SJSA1 (cell line): ENCODE measurements at regions not wholly inside any gene's neighbourhood (a gene's known extent, or its start where the extent isn't known, plus 50 kb on each side); places are given as distances from the start of the nearest gene placed in this dataset.

Experiments
- DNase-seq, 2 experiments: peaks; one replicate each; pipeline ENCODE4 v3.0.0-alpha.2; 2015 to 2020; ENCODE audit warnings: low spot score in 2 of 2, low read depth in 1 of 2
- H3K27ac ChIP-seq: fragments of 250-450 bp; sonication (Bioruptor Pico); 2 replicates; pipeline ENCODE4 v1.5.1; 2020; ENCODE audit warnings: mild to moderate bottlenecking, moderate library complexity
- H3K27me3 ChIP-seq: fragments of 250-450 bp; sonication (Bioruptor Pico); replicated peaks from 2 replicates; pipeline ENCODE4 v1.5.1; 2020; ENCODE audit warnings: mild to moderate bottlenecking, moderate library complexity
- H3K36me3 ChIP-seq: fragments of 250-450 bp; sonication (Bioruptor Pico); 2 replicates; pipeline ENCODE4 v1.5.1; 2020; ENCODE audit warnings: mild to moderate bottlenecking
- H3K4me1 ChIP-seq: fragments of 250-450 bp; sonication (Bioruptor Pico); replicated peaks from 2 replicates; pipeline ENCODE4 v1.6.1; 2021; ENCODE audit warnings: mild to moderate bottlenecking
- H3K4me3 ChIP-seq: fragments of 250-450 bp; sonication (Bioruptor Pico); 2 replicates; pipeline ENCODE4 v1.5.1; 2020; ENCODE audit warnings: mild to moderate bottlenecking
- H3K9me3 ChIP-seq: fragments of 250-450 bp; sonication (Bioruptor Pico); replicated peaks from 2 replicates; pipeline ENCODE4 v1.5.1; 2020; ENCODE audit warnings: mild to moderate bottlenecking

- Histone ChIP-seq H3K36me3 (no peaks in the 10 kb centered on the region), H3K4me3 (no peak overlapping the region), H3K9me3 (no peaks in the 10 kb centered on the region), H3K4me1 (no peaks in the 10 kb centered on the region), H3K27me3 (no peaks in the 10 kb centered on the region), H3K27ac (no peak overlapping the region)
- DNase-seq: no peak
These were observed 179.7 kb upstream of the PLXNC1 start for GRCh38 chr12:93968536-93969285.

- Histone ChIP-seq H3K27ac (no peak overlapping the region), H3K4me3 (no peak overlapping the region), H3K9me3 (no peaks in the 10 kb centered on the region), H3K4me1 (no peaks in the 10 kb centered on the region), H3K27me3 (no peaks in the 10 kb centered on the region), H3K36me3 (no peaks in the 10 kb centered on the region)
- no peak for DNase-seq
These were observed 177.3 kb upstream of the PLXNC1 start for GRCh38 chr12:93970900-93971688.

- H3K27me3 ChIP-seq: no peaks in the 10 kb centered on the region
- no peak for DNase-seq
- H3K36me3 ChIP-seq: no peaks in the 10 kb centered on the region
- H3K9me3 ChIP-seq: no peaks in the 10 kb centered on the region
- no peak overlapping the region for H3K27ac ChIP-seq
- H3K4me3 ChIP-seq: no peak overlapping the region
- H3K4me1 ChIP-seq: no peaks in the 10 kb centered on the region
These were observed 175.8 kb upstream of the PLXNC1 start for GRCh38 chr12:93972411-93973208.

- no peak for DNase-seq
- H3K4me3 ChIP-seq: no peak overlapping the region
- H3K27me3 ChIP-seq: no peaks in the 10 kb centered on the region
- no peaks in the 10 kb centered on the region for H3K4me1 ChIP-seq
- no peak overlapping the region for H3K27ac ChIP-seq
- H3K36me3 ChIP-seq: no peaks in the 10 kb centered on the region
- no peaks in the 10 kb centered on the region for H3K9me3 ChIP-seq
These were observed 174.1 kb upstream of the PLXNC1 start for GRCh38 chr12:93974252-93974651.

GRCh38 chr12:93976024-93976423, 172.4 kb upstream of the PLXNC1 start:
- Histone ChIP-seq H3K36me3 (no peaks in the 10 kb centered on the region), H3K9me3 (no peaks in the 10 kb centered on the region), H3K4me3 (no peak overlapping the region), H3K27ac (no peak overlapping the region), H3K4me1 (no peaks in the 10 kb centered on the region), H3K27me3 (no peaks in the 10 kb centered on the region)
- no peak for DNase-seq

GRCh38 chr12:93977081-93977480, 171.3 kb upstream of the PLXNC1 start:
- Histone ChIP-seq H3K36me3 (no peaks in the 10 kb centered on the region), H3K27ac (no peak overlapping the region), H3K4me1 (no peaks in the 10 kb centered on the region), H3K27me3 (no peaks in the 10 kb centered on the region), H3K9me3 (no peaks in the 10 kb centered on the region), H3K4me3 (no peak overlapping the region)
- DNase-seq: no peak

- Histone ChIP-seq H3K9me3 (no peaks in the 10 kb centered on the region), H3K27ac (no peak overlapping the region), H3K4me1 (no peaks in the 10 kb centered on the region), H3K36me3 (no peaks in the 10 kb centered on the region), H3K27me3 (no peaks in the 10 kb centered on the region), H3K4me3 (no peak overlapping the region)
- no peak for DNase-seq
These were observed 169.8 kb upstream of the PLXNC1 start for GRCh38 chr12:93978553-93978952.

GRCh38 chr12:93979189-93979588, 169.2 kb upstream of the PLXNC1 start:
- H3K9me3 ChIP-seq: no peaks in the 10 kb centered on the region
- no peaks in the 10 kb centered on the region for H3K36me3 ChIP-seq
- no peaks in the 10 kb centered on the region for H3K27me3 ChIP-seq
- H3K4me1 ChIP-seq: no peaks in the 10 kb centered on the region
- H3K4me3 ChIP-seq: no peak overlapping the region
- DNase-seq: peak in 1 of 2 experiments; percentile 6
- no peak overlapping the region for H3K27ac ChIP-seq

- Histone ChIP-seq H3K9me3 (no peaks in the 10 kb centered on the region), H3K4me3 (no peak overlapping the region), H3K4me1 (no peaks in the 10 kb centered on the region), H3K36me3 (no peaks in the 10 kb centered on the region), H3K27ac (no peak overlapping the region), H3K27me3 (no peaks in the 10 kb centered on the region)
- no peak for DNase-seq
These were observed 167.7 kb upstream of the PLXNC1 start for GRCh38 chr12:93980711-93981110.

- DNase-seq: no peak
- Histone ChIP-seq H3K27me3 (no peaks in the 10 kb centered on the region), H3K4me3 (no peak overlapping the region), H3K36me3 (no peaks in the 10 kb centered on the region), H3K27ac (no peak overlapping the region), H3K9me3 (no peaks in the 10 kb centered on the region), H3K4me1 (no peaks in the 10 kb centered on the region)
These were observed 167.0 kb upstream of the PLXNC1 start for GRCh38 chr12:93981411-93981810.

GRCh38 chr12:93982771-93983315, 165.5 kb upstream of the PLXNC1 start:
- H3K27me3 ChIP-seq: no peaks in the 10 kb centered on the region
- no peaks in the 10 kb centered on the region for H3K36me3 ChIP-seq
- no peak overlapping the region for H3K4me3 ChIP-seq
- DNase-seq: peak in 1 of 2 experiments; percentile 3
- H3K9me3 ChIP-seq: no peaks in the 10 kb centered on the region
- H3K27ac ChIP-seq: no peak overlapping the region
- no peaks in the 10 kb centered on the region for H3K4me1 ChIP-seq

GRCh38 chr12:93984005-93984404, 164.4 kb upstream of the PLXNC1 start:
- H3K4me3 ChIP-seq: no peak overlapping the region
- H3K27ac ChIP-seq: no peak overlapping the region
- H3K4me1 ChIP-seq: no peaks in the 10 kb centered on the region
- no peaks in the 10 kb centered on the region for H3K36me3 ChIP-seq
- H3K27me3 ChIP-seq: no peaks in the 10 kb centered on the region
- no peak for DNase-seq
- no peaks in the 10 kb centered on the region for H3K9me3 ChIP-seq

- Histone ChIP-seq H3K27ac (no peak overlapping the region), H3K36me3 (no peaks in the 10 kb centered on the region), H3K4me3 (no peak overlapping the region), H3K9me3 (no peaks in the 10 kb centered on the region), H3K4me1 (no peaks in the 10 kb centered on the region), H3K27me3 (no peaks in the 10 kb centered on the region)
- no peak for DNase-seq
These were observed 158.4 kb upstream of the PLXNC1 start for GRCh38 chr12:93989949-93990348.
